AG04450 (cell line): ENCODE measurements at regions not wholly inside any gene's neighbourhood (a gene's known extent, or its start where the extent isn't known, plus 50 kb on each side); places are given as distances from the start of the nearest gene placed in this dataset.

Experiments
- CTCF ChIA-PET: fragments of 300-600, 350-600 bp; formaldehyde crosslinking; extraction: SDS; loops from one replicate; lab custom pipeline; 2022; ENCODE audit warnings: antibody characterized with exemption, inconsistent platforms; lab: Charles Lee
- POLR2A ChIA-PET: fragments of 350-600 bp; formaldehyde crosslinking; extraction: SDS; loops from one replicate; lab custom pipeline; 2021; ENCODE audit warnings: antibody characterized with exemption, inconsistent platforms; lab: Yijun Ruan, JAX
- DNase-seq: peaks from one replicate; pipeline ENCODE4 v3.0.0-alpha.2; 2011; ENCODE audit warnings: low read depth, low spot score
- H3K27ac ChIP-seq: one replicate; pipeline ENCODE4 v1.5.1; 2012; ENCODE audit warnings: low read depth, low read length, control low read depth
- H3K27me3 ChIP-seq: one replicate; pipeline ENCODE4 v1.6.0; 2012; ENCODE audit warnings: low read length; ENCODE audit not compliant: control insufficient read depth, insufficient read depth
- H3K4me3 ChIP-seq: 2 replicates; pipeline ENCODE4 v1.5.1; 2011; ENCODE audit warnings: mild to moderate bottlenecking, low read depth, low read length, control low read depth
- H3K9me3 ChIP-seq: 2 replicates; pipeline ENCODE4 v1.5.1; 2012; ENCODE audit warnings: low read length; ENCODE audit not compliant: control insufficient read depth, insufficient read depth
- TF ChIP-seq, protein P1 (sequence below): IDR thresholded peaks from 2 replicates; pipeline ENCODE4 v1.5.1; 2011; ENCODE audit warnings: low read depth, low read length, control low read depth, inconsistent platforms

DNA sequence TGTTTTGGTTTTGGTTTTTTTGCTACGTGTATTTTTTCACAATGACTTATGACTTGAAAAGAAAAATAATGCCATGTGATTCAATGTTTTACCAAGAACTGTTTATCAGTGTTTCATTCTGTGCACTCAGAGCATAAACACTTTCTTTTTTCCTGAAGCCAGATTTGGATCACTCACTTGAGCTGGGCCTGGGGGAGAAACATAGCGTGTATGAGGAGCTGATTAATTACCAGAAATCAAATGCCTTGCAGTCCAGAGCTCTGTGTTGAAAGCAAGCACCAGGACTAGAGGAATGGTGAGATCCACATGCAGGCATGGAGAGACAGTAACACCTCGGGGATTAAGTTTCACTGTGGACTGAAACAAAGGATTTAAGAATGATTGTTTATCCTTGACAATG lies 642.1 kb upstream of the ADGRL2 start:
- Histone ChIP-seq H3K4me3 (no peak overlapping the region), H3K9me3 (no peaks in the 10 kb centered on the region), H3K27ac (no peak overlapping the region), H3K27me3 (no peaks in the 10 kb centered on the region)
- DNase-seq, result no peak
- ChIA-PET POLR2A (interaction anchor here (0.7 to 1.1 kb wide), 2 partner anchors 21 to 32 kb away, joined by 3 to 4 read pairs; no protein-coding TSS in a partner anchor), CTCF (interaction anchor here (0.6 to 1.8 kb wide), 2 partner anchors 24 to 34 kb away, joined by 3 read pairs; no protein-coding TSS in a partner anchor)
- TF ChIP-seq, protein P1, sequence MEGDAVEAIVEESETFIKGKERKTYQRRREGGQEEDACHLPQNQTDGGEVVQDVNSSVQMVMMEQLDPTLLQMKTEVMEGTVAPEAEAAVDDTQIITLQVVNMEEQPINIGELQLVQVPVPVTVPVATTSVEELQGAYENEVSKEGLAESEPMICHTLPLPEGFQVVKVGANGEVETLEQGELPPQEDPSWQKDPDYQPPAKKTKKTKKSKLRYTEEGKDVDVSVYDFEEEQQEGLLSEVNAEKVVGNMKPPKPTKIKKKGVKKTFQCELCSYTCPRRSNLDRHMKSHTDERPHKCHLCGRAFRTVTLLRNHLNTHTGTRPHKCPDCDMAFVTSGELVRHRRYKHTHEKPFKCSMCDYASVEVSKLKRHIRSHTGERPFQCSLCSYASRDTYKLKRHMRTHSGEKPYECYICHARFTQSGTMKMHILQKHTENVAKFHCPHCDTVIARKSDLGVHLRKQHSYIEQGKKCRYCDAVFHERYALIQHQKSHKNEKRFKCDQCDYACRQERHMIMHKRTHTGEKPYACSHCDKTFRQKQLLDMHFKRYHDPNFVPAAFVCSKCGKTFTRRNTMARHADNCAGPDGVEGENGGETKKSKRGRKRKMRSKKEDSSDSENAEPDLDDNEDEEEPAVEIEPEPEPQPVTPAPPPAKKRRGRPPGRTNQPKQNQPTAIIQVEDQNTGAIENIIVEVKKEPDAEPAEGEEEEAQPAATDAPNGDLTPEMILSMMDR, result no peak

DNA sequence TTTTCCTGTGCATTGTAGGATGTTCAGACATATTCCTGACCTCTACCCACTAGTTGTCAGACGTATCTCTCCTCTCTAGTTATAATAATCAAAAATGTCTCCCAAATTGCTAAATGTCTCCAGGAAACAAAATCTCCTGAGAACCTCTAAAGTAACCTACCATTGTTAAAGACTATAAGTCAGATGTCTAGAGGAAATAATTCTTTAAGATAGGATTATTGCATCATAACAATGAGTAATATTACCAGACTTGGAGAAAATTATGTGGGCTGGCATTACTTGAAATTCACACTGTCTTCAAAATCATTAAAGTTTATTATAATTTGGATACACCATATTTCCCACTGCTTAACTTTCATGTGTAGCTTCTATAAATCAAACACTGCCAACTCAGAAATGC lies 643.0 kb upstream of the ADGRL2 start:
- ChIA-PET CTCF (no interaction called here), POLR2A (no interaction called here)
- Histone ChIP-seq H3K27me3 (no peaks in the 10 kb centered on the region), H3K27ac (no peak overlapping the region), H3K4me3 (no peak overlapping the region), H3K9me3 (no peaks in the 10 kb centered on the region)
- no peak for DNase-seq
- TF ChIP-seq, protein P1, result no peak

DNA sequence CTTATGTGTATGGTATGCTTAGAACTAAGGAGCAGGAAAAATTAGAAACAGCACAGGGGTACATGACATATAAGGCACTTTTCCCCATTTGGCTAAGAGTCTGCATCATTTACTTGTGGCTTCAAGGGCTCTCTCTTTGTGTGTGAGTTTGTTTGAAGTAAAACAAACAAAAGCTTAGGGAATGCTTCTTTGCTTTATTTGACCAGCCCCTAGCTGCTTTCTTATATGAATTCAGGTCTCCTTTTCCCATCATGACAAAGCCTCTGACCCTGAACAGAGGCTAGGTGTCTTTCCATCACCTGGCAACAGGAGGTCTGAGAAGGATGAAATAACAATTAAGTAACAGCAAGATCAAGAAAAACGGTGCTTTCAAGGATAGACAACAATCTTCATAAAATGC lies 643.8 kb upstream of the ADGRL2 start:
- Histone ChIP-seq H3K4me3 (no peak overlapping the region), H3K9me3 (no peaks in the 10 kb centered on the region), H3K27me3 (no peaks in the 10 kb centered on the region), H3K27ac (no peak overlapping the region)
- DNase-seq, result no peak
- ChIA-PET POLR2A (no interaction called here), CTCF (no interaction called here)
- TF ChIP-seq, protein P1, result no peak

DNA sequence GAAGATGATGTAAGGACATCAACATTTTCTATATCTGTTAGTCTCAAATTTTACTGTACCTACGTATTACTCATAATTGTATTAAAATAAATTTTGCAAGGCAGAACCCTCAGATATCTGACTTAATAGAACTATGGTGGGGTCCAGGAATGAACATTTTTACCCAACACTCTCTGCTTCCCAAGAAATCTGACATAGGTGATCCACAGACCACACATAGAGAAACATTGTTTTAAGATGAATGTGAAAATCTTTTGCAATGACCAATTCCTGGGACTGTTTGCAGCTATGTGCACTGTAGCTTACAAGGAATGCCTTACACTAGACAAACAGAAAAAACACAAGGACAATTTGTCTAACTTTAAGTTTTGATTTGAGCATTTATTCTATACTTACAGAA lies 645.6 kb upstream of the ADGRL2 start:
- Histone ChIP-seq H3K27ac (no peak overlapping the region), H3K4me3 (no peak overlapping the region), H3K9me3 (no peaks in the 10 kb centered on the region), H3K27me3 (no peaks in the 10 kb centered on the region)
- TF ChIP-seq, protein P1, result no peak
- no peak for DNase-seq
- ChIA-PET POLR2A (no interaction called here), CTCF (no interaction called here)

DNA sequence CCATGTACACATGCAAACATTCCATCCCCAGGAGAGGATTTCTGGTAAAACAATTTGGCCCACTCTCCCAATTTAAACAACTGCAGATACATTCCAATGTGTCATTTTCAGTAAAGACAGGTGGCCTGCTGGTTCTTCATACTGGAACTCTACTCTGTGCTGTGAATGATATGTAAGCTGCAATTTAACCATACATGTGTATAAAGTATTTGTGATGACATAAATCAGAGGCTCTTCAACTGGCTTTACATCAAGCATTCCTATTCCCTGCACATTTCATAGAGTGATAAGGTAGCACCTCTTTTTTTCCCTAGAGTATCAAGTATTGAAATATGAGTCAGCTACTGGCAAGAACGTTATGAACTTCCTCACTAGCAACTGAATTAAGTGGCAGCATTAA lies 649.5 kb upstream of the ADGRL2 start:
- Histone ChIP-seq H3K9me3 (no peaks in the 10 kb centered on the region), H3K27me3 (no peaks in the 10 kb centered on the region), H3K4me3 (no peak overlapping the region), H3K27ac (no peak overlapping the region)
- POLR2A ChIA-PET, result no interaction called here
- CTCF ChIA-PET, result no interaction called here
- TF ChIP-seq, protein P1, result no peak
- DNase-seq, result no peak
